ENCODE measurements at regions not wholly inside any gene's neighbourhood (a gene's known extent, or its start where the extent isn't known, plus 50 kb on each side); places are given as distances from the start of the nearest gene placed in this dataset.

- no peaks in the 10 kb centered on the region for H3K4me1 ChIP-seq (ENCODE audit: control insufficient read depth in 2 of 2, insufficient read depth in 2 of 2, low read length in 1 of 2)
These were observed 93.6 kb upstream of the SNRPN start for GRCh38 chr15:24861014-24861690.

GRCh38 chr15:24862726-24863521, 91.9 kb upstream of the SNRPN start:
- H3K4me3 ChIP-seq (ENCODE audit: low read depth in 1 of 2, low read length in 2 of 2) = no peak overlapping the region
- no peaks in the 10 kb centered on the region for H3K27me3 ChIP-seq (ENCODE audit: control insufficient read depth in 1 of 2, insufficient read depth in 2 of 2, low read length in 2 of 2)
- H3K9me3 ChIP-seq (ENCODE audit: control insufficient read depth in 2 of 2, insufficient read depth in 1 of 2, low read depth in 1 of 2, low read length in 1 of 2) = peaks cover 0 to 3% of the 10 kb centered on the region in 2 donors
- H3K36me3 ChIP-seq (ENCODE audit: control insufficient read depth in 2 of 2, insufficient read depth in 2 of 2, low read length in 1 of 2) = no peaks in the 10 kb centered on the region
- WGBS, 2 donors = 66 to 70% methylated on average over 6 of the region's 6 CpGs
- no peak overlapping the region for H3K27ac ChIP-seq (ENCODE audit: low read depth in 2 of 2, low read length in 1 of 2)
- H3K4me1 ChIP-seq (ENCODE audit: control insufficient read depth in 2 of 2, insufficient read depth in 2 of 2, low read length in 1 of 2) = no peaks in the 10 kb centered on the region

More at GRCh38 chr15:24861014-24861690, 93.6 kb upstream of the SNRPN start:
- Histone ChIP-seq H3K4me3 (ENCODE audit: low read depth in 1 of 2, low read length in 2 of 2) (no peak overlapping the region), H3K9me3 (ENCODE audit: control insufficient read depth in 2 of 2, insufficient read depth in 1 of 2, low read depth in 1 of 2, low read length in 1 of 2) (peaks cover 3% of the 10 kb centered on the region in 2 donors), H3K27me3 (ENCODE audit: control insufficient read depth in 1 of 2, insufficient read depth in 2 of 2, low read length in 2 of 2) (no peaks in the 10 kb centered on the region), H3K27ac (ENCODE audit: low read depth in 2 of 2, low read length in 1 of 2) (no peak overlapping the region), H3K36me3 (ENCODE audit: control insufficient read depth in 2 of 2, insufficient read depth in 2 of 2, low read length in 1 of 2) (no peaks in the 10 kb centered on the region)
- WGBS, 2 donors = 48 to 52% methylated on average over 1 of the region's 1 CpG

GRCh38 chr15:24865303-24865702, 89.5 kb upstream of the SNRPN start:
- Histone ChIP-seq H3K4me1 (ENCODE audit: control insufficient read depth in 2 of 2, insufficient read depth in 2 of 2, low read length in 1 of 2) (no peaks in the 10 kb centered on the region), H3K9me3 (ENCODE audit: control insufficient read depth in 2 of 2, insufficient read depth in 1 of 2, low read depth in 1 of 2, low read length in 1 of 2) (peaks cover 0 to 3% of the 10 kb centered on the region in 2 donors), H3K36me3 (ENCODE audit: control insufficient read depth in 2 of 2, insufficient read depth in 2 of 2, low read length in 1 of 2) (no peaks in the 10 kb centered on the region), H3K27me3 (ENCODE audit: control insufficient read depth in 1 of 2, insufficient read depth in 2 of 2, low read length in 2 of 2) (no peaks in the 10 kb centered on the region), H3K27ac (ENCODE audit: low read depth in 2 of 2, low read length in 1 of 2) (no peak overlapping the region), H3K4me3 (ENCODE audit: low read depth in 1 of 2, low read length in 2 of 2) (no peak overlapping the region)
- WGBS, 2 donors = 73 to 77% methylated on average over 4 of the region's 4 CpGs

- Histone ChIP-seq H3K27me3 (ENCODE audit: control insufficient read depth in 1 of 2, insufficient read depth in 2 of 2, low read length in 2 of 2) (no peaks in the 10 kb centered on the region), H3K36me3 (ENCODE audit: control insufficient read depth in 2 of 2, insufficient read depth in 2 of 2, low read length in 1 of 2) (no peaks in the 10 kb centered on the region), H3K4me1 (ENCODE audit: control insufficient read depth in 2 of 2, insufficient read depth in 2 of 2, low read length in 1 of 2) (peaks cover 0 to 2% of the 10 kb centered on the region in 2 donors), H3K9me3 (ENCODE audit: control insufficient read depth in 2 of 2, insufficient read depth in 1 of 2, low read depth in 1 of 2, low read length in 1 of 2) (peaks cover 3 to 9% of the 10 kb centered on the region in 2 donors), H3K4me3 (ENCODE audit: low read depth in 1 of 2, low read length in 2 of 2) (no peak overlapping the region), H3K27ac (ENCODE audit: low read depth in 2 of 2, low read length in 1 of 2) (no peak overlapping the region)
- 78 to 82% methylated on average over 7 of the region's 7 CpGs for WGBS, 2 donors
These were observed 77.6 kb upstream of the SNRPN start for GRCh38 chr15:24877174-24877573.

- Histone ChIP-seq H3K9me3 (ENCODE audit: control insufficient read depth in 2 of 2, insufficient read depth in 1 of 2, low read depth in 1 of 2, low read length in 1 of 2) (peaks cover 3 to 9% of the 10 kb centered on the region in 2 donors), H3K36me3 (ENCODE audit: control insufficient read depth in 2 of 2, insufficient read depth in 2 of 2, low read length in 1 of 2) (no peaks in the 10 kb centered on the region), H3K4me3 (ENCODE audit: low read depth in 1 of 2, low read length in 2 of 2) (peak overlapping the region in 1 of 2 donors; percentile 39), H3K4me1 (ENCODE audit: control insufficient read depth in 2 of 2, insufficient read depth in 2 of 2, low read length in 1 of 2) (peaks cover 0 to 2% of the 10 kb centered on the region in 2 donors), H3K27me3 (ENCODE audit: control insufficient read depth in 1 of 2, insufficient read depth in 2 of 2, low read length in 2 of 2) (no peaks in the 10 kb centered on the region), H3K27ac (ENCODE audit: low read depth in 2 of 2, low read length in 1 of 2) (no peak overlapping the region)
- WGBS, 2 donors = 40 to 50% methylated on average over 37 of the region's 37 CpGs
These were observed 76.6 kb upstream of the SNRPN start for GRCh38 chr15:24878153-24878552.

GRCh38 chr15:24879492-24879891, 75.3 kb upstream of the SNRPN start:
- no peaks in the 10 kb centered on the region for H3K27me3 ChIP-seq (ENCODE audit: control insufficient read depth in 1 of 2, insufficient read depth in 2 of 2, low read length in 2 of 2)
- no peak overlapping the region for H3K4me3 ChIP-seq (ENCODE audit: low read depth in 1 of 2, low read length in 2 of 2)
- peaks cover 3 to 9% of the 10 kb centered on the region in 2 donors for H3K9me3 ChIP-seq (ENCODE audit: control insufficient read depth in 2 of 2, insufficient read depth in 1 of 2, low read depth in 1 of 2, low read length in 1 of 2)
- H3K36me3 ChIP-seq (ENCODE audit: control insufficient read depth in 2 of 2, insufficient read depth in 2 of 2, low read length in 1 of 2) = no peaks in the 10 kb centered on the region
- H3K27ac ChIP-seq (ENCODE audit: low read depth in 2 of 2, low read length in 1 of 2) = no peak overlapping the region
- H3K4me1 ChIP-seq (ENCODE audit: control insufficient read depth in 2 of 2, insufficient read depth in 2 of 2, low read length in 1 of 2) = peaks cover 0 to 2% of the 10 kb centered on the region in 2 donors
- WGBS, 2 donors = 65 to 71% methylated on average over 2 of the region's 2 CpGs

- Histone ChIP-seq H3K27me3 (ENCODE audit: control insufficient read depth in 1 of 2, insufficient read depth in 2 of 2, low read length in 2 of 2) (no peaks in the 10 kb centered on the region), H3K4me1 (ENCODE audit: control insufficient read depth in 2 of 2, insufficient read depth in 2 of 2, low read length in 1 of 2) (peaks cover 0 to 2% of the 10 kb centered on the region in 2 donors), H3K9me3 (ENCODE audit: control insufficient read depth in 2 of 2, insufficient read depth in 1 of 2, low read depth in 1 of 2, low read length in 1 of 2) (peaks cover 3 to 9% of the 10 kb centered on the region in 2 donors), H3K4me3 (ENCODE audit: low read depth in 1 of 2, low read length in 2 of 2) (no peak overlapping the region), H3K27ac (ENCODE audit: low read depth in 2 of 2, low read length in 1 of 2) (no peak overlapping the region), H3K36me3 (ENCODE audit: control insufficient read depth in 2 of 2, insufficient read depth in 2 of 2, low read length in 1 of 2) (no peaks in the 10 kb centered on the region)
- WGBS, 2 donors = 86 to 87% methylated on average over 8 of the region's 8 CpGs
These were observed 74.1 kb upstream of the SNRPN start for GRCh38 chr15:24880663-24881062.

GRCh38 chr15:24886538-24886937, 68.2 kb upstream of the SNRPN start:
- WGBS, 2 donors = 69 to 80% methylated on average over 3 of the region's 3 CpGs
- Histone ChIP-seq H3K4me3 (ENCODE audit: low read depth in 1 of 2, low read length in 2 of 2) (no peak overlapping the region), H3K4me1 (ENCODE audit: control insufficient read depth in 2 of 2, insufficient read depth in 2 of 2, low read length in 1 of 2) (no peaks in the 10 kb centered on the region), H3K27ac (ENCODE audit: low read depth in 2 of 2, low read length in 1 of 2) (no peak overlapping the region), H3K27me3 (ENCODE audit: control insufficient read depth in 1 of 2, insufficient read depth in 2 of 2, low read length in 2 of 2) (no peaks in the 10 kb centered on the region), H3K9me3 (ENCODE audit: control insufficient read depth in 2 of 2, insufficient read depth in 1 of 2, low read depth in 1 of 2, low read length in 1 of 2) (peaks cover 0 to 2% of the 10 kb centered on the region in 2 donors), H3K36me3 (ENCODE audit: control insufficient read depth in 2 of 2, insufficient read depth in 2 of 2, low read length in 1 of 2) (no peaks in the 10 kb centered on the region)

- H3K4me1 ChIP-seq (ENCODE audit: control insufficient read depth in 2 of 2, insufficient read depth in 2 of 2, low read length in 1 of 2) = no peaks in the 10 kb centered on the region
- no peak overlapping the region for H3K27ac ChIP-seq (ENCODE audit: low read depth in 2 of 2, low read length in 1 of 2)
- H3K36me3 ChIP-seq (ENCODE audit: control insufficient read depth in 2 of 2, insufficient read depth in 2 of 2, low read length in 1 of 2) = no peaks in the 10 kb centered on the region
- H3K9me3 ChIP-seq (ENCODE audit: control insufficient read depth in 2 of 2, insufficient read depth in 1 of 2, low read depth in 1 of 2, low read length in 1 of 2) = peaks cover 0 to 6% of the 10 kb centered on the region in 2 donors
- H3K27me3 ChIP-seq (ENCODE audit: control insufficient read depth in 1 of 2, insufficient read depth in 2 of 2, low read length in 2 of 2) = no peaks in the 10 kb centered on the region
- no peak overlapping the region for H3K4me3 ChIP-seq (ENCODE audit: low read depth in 1 of 2, low read length in 2 of 2)
- 58 to 66% methylated on average over 8 of the region's 8 CpGs for WGBS, 2 donors
These were observed 56.0 kb upstream of the SNRPN start for GRCh38 chr15:24898715-24899272.

Measured in esophagus (tissue), 2 donors.